A172 (cell line): ENCODE measurements at regions not wholly inside any gene's neighbourhood (a gene's known extent, or its start where the extent isn't known, plus 50 kb on each side); places are given as distances from the start of the nearest gene placed in this dataset.

Source experiments
- DNase-seq: peaks from one replicate; pipeline ENCODE4 v3.0.0-alpha.2; 2015; ENCODE audit warnings: low spot score

DNA sequence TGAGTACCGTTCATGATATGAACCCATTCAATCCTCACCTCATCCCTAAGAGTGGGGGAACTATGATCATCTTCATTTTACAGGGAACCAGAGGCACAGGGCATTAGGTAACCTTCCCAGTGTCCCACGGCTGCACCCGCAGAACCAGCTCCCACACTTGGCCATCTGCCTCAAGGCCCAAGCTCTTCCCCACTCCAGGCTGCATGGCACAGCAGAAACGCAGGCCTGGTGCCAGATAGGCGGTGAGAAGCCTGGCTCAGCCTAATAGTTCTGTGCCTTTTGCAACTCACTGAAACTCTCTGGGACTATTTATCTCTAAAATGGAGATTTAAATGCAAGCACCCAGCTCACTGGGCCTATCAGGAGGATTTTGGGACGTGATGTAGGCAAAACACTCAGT lies 90.8 kb upstream of the ZNF618 start:
- no peak for DNase-seq

DNA sequence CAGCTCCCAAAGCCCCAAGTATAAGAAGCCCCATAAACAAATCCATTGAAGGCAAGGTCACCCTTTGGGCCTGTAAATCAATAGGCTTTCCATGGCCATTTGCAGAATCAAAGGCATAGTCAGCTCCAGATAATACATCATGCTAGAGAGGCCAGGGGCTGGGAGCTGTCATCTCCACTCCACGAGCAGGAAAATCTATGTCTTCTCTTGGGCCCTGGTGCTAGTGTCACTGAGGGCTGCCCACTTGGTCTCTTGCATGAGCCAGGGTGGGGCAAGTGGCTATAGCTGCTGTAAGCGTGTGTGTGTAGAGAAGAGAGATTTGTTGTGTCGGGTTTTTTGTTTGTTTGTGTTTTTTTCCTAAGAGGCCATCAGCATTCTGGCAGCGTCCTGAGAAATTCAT lies 90.0 kb upstream of the ZNF618 start:
- no peak for DNase-seq

DNA sequence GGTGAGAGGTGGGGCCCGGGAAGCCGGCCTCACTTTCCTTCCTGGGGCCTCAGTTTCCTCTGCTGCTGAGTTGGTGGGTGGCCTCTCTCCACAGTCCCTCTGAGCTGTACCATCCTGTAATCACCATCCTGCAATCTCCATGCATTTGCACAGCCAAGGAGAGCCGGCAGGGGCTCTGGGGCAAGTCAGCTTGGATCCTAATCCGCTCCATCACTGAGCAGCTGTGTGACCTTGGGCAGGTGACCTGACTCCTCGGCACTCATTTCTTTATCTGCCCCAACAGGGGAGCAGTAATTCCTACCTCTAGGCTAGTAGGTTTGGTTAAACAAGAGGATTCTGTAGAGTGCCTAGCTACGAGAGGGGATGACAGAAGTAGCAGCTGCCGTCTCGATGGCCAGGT lies 88.2 kb upstream of the ZNF618 start:
- no peak for DNase-seq

DNA sequence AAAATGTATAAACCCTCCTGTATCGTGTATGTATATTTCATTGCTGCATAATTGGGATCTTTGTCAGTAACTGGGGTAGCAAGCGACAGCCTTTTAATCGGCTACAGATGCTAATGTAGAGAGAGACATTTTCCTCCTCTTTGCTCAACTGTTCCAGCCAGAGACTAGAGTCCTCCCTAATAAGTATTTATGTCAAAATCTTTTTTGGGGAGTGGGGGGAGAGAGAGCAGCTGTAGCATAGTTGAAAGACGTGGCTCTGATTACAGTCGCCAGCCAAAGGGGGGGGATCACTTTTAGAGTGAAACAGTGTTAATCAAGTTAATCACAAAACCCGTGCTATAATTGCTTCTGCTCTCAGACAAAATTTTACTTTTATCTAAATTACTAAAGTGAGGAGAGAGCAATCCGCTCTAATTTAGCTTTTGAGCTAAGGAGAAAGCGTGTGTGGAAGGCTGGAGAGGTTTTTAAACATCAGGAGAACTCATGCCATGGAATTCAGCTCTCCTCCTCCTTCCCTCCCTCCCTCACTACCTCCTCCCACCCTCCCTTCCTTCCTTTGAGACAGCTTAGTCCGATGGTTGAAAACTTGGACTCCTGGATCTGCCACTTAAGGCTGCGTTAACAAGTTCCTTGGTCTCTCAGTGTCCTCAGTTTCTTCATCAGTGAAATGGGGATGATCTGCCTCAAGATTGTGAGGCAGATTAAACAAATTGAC lies 87.3 kb upstream of the ZNF618 start:
- DNase-seq = no peak

DNA sequence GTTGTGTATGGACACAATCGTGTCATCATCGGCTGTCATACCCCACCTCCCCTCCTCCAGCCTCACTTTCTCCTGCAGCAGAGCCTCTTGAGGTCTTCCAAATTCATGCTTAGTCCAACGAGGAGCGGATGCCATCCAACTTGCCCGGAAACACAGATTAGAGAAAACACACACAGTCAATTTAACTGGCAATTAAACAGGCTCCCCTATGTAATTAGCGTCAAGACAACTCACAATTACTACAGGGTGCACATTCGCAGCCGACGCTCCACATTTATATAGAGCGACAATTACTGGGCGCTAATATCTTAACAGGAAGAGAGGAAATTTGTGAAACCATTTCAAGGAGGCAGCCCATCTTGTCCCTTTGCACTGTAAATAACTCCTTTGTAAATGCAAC lies 86.0 kb upstream of the ZNF618 start:
- DNase-seq = no peak

DNA sequence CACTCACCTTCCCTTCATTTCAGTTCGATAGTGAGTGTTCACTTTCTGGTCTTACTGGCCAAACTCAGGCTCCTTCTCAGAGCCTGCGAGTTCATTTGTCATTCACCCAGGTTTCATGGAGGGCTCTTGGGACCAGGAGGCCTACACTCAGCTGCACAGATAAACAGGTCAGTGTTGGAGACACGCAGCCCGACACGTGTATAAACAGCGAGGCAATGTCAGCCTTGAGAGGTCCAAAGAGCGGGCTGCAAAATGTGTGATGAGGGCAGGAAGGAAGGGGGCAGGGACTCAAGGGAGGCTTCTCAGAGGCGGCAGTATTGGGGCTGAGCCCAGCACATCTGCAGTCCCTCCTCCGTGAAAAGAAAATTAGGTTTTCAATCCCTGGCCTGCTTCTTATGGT lies 82.6 kb upstream of the ZNF618 start:
- no peak for DNase-seq

DNA sequence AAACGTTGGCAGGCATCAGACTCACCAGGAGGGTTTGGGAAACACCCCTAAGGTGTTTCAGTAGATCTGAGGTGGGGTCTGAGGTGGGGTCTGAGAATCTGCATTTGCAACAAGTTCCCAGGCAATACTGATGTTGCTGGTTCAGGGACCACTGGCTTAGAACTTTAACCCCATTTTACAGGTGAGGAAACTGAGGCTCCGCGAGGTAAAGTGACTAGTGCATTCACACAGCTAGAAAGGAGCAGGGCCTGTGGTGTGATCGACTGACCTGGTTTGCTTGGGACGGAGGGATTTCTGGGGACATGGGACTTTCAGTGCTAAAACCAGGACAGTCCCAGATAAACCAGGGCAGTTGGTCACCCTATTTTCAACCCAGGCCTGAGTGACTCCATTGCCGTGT lies 81.4 kb upstream of the ZNF618 start:
- no peak for DNase-seq

DNA sequence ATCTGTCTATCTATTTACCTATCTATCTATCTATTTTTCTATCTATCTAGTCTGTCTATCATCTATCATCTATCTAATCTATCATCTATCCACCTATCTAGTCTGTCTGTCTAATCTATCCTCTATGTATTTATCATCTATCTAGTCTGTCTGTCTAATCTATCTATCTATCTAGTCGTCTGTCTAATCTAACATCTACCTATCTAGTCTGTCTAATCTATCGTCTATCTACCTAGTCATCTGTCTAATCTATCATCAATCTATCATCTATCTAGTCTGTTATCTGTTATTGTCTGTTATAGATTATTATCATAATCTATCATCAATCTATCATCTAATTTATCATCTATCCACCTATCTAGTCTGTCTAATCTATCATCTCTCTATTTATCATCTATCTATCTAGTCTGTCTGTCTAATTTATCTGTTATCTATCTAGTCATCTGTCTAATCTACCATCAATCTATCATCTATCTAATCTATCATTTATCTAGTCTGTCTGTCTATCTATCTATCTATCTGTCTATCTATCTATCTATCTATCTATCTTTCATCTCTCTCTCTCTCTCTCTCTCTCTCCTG lies 80.2 kb upstream of the ZNF618 start:
- no peak for DNase-seq

DNA sequence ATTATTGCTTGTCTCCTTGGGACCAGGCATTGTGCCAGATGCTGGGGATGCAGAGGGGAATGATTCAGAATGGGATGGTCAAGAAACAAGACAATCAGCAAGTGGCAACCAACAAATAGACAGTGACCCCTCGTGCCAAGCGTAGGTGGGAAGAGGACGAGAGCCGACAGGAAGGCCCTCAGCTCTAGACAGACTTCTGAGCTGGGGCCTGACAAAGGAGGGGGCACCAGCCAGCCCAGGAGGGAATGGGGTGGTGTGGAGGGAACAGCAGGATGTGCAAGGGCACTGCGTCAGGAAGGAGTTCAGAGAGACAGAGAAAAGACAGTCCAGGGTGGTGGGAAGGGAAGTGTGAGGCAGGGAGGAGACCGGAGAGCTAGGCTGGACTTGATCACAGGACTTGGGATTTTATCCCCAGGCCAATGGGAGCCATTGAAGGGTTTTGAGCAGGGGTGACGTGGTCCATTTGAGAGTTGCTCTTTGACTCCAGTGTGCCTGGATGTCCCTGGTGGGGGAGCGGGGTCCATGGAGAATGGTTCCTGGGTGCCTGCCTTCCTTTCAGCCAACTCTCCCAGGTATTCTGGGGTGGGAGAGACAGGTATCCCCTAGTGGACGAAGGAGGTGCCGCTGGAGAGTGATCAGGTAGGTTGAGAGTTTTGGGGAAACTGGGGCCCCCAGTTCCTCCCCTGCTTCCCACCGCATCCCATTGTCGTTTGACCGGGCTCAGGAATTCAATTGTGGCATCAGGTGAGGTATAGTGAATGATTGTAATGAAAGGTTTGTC lies 79.3 kb upstream of the ZNF618 start:
- DNase-seq = no peak

DNA sequence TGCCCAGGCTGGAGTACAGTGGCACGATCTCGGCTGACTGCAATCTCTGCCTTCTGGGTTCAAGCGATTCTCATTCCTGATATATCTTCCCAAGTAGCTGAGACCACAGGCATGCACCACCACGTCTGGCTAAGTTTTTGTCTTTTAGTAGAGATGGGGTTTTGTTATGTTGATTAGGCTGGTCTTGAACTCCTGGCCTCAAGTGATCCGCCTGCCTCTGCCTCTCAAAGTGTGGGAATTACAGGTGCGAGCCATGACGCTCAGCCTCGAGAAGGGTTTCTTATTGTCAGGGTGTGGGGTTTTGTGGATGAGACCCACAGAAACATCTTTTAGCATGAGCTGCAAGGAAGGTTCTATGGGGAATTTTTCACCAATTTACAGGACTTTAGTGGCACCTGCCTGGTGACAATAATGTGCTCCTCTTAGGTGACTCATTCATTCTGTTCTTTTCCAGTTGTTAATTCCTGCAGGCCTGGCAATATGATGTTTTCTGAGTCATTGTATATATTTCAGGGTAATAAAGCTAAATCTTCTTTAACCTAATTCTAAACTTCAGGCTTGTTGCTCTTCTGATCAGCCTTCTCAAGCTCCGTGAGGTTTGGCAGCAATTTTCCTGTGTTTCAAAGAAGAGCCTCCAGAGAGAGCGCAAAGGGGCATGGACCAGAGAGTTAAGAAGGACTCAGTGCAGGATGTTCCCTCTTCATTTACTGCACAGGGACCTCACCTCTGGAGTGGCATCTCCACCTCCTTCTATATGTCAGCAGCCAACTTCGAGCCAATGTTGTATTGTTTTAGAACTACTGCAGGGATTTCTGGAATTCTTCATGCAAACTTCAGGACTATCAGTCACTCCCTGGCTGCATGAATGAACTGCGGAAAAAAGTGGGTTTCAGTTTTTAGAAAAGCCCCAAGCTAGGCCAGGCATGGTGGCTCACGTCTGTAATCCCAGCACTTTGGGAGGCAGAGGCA lies 77.8 kb upstream of the ZNF618 start:
- peak; percentile 23 for DNase-seq

DNA sequence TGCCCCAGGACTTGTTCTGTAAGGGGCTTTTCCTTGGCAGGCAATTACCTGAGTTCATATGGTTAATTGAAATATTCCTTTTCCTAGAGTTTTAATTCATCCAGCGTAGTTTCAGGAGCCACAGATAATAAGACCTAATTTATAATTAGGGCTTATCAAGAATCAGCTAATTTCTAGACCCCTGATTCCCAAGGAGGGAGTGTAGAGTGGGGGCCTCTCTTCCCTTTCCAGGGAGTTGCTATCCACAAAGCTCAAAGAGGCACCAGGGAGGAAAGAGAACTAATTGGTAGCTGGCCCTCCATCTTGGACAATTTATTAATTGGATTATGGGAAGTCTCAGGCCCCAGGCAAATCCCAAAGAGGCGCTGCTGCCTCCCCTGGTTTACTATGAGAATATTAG lies 75.8 kb upstream of the ZNF618 start:
- DNase-seq = no peak

DNA sequence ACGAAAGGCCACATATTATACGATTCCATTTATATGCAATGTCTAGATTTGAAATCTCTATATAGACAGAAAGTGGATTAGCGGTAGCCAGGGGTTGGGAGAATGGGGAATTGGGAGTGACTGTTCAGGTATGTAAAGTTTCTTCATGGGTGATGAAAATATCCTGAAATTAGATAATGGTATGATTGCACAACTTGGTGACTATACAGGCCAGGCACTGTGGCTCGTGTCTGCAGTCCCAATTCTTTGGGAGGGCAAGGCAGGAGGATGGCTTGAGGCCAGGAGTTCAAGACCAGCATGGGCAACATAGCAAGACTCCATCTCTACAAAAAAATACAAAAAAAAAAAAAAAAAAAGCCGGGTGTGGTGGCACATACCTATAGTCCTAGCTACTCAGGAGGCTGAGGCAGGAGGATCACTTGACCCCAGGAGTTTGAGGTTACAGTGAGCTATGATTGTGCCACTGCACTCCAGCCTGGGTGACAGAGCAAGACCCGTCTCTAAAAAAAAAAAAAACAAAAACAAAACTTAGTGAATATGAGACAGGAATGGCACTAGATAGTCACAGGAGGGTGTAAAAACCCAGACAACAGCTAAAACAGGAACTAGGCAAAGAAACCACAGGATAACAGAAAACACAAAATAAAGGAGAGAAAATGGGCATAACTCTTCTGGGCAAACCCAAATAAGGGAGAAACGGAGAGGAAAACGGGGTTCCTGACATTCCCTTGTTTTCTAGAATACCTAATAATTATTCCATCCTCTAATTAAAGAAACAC lies 72.1 kb upstream of the ZNF618 start:
- DNase-seq = no peak

DNA sequence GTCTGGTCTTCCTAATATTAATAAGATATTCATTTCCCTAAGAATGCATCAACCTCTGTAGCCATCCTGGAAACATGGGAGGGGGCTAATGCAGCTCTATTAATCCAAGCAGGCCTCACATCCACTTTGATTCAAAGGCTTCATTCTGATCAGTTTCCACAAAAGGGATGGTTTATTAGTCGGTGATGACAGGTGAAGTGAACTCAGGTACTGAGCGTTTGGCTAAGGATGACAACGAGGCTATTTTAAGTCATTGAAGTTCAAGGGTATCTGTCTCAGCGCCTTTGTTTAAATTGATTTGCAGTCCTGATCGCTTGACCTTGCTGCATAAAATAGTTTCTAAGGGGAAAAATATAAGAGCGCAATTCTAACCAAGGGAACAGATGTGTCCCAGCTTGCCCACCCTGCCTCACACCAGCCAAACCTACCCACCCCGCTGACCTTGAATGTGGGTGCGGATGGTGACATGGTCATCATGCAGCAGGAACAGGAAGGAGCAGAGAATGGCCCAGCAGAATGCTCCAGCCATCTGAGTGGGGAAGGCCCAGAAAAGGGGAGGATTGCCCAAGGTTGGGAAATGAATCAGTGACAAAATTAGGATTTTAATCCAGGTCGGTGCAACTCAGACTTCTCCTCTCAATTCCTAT lies 70.5 kb upstream of the ZNF618 start:
- DNase-seq = no peak

DNA sequence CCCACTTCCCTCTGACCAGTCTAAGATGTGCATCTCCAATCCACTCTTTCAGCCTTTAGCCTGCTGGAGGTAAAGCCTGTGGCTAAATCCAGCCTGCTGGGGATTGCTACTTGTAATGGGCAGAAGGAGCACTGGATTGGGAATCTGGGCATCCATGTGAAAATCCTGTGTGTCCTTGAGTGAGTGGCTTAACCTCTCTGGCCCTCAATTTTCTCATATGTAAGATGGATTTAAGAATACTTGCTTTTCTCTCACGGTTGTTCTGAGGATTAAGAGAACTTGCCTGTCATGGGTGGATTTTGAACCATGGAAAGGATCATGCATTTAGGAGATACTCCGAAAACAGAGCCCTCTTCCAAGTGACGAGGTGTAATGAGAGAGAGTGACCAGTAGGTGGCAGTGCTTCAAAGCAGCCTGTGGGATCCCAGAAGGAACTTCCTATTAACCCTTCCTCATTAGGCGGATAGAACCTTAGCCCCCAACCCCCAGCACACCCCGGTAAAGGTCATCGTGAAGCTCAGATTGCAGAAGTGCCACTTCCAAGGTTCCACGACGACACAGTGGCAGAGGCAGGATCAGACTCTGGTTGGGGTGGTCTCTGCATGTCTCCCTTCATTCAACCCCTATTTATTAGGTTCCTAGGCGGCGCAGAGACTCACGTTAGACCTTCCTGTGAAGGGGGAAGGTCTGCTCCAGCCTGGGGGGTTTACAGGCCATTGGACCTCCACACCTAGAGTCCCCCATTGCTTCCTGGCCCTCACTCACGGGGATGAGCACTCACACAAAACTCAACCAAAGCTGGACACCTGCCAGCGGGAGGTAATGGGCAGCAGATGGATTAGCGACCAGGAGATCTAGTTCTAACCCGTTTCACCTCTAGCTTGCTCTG lies 68.7 kb upstream of the ZNF618 start:
- peak; percentile 40 for DNase-seq

DNA sequence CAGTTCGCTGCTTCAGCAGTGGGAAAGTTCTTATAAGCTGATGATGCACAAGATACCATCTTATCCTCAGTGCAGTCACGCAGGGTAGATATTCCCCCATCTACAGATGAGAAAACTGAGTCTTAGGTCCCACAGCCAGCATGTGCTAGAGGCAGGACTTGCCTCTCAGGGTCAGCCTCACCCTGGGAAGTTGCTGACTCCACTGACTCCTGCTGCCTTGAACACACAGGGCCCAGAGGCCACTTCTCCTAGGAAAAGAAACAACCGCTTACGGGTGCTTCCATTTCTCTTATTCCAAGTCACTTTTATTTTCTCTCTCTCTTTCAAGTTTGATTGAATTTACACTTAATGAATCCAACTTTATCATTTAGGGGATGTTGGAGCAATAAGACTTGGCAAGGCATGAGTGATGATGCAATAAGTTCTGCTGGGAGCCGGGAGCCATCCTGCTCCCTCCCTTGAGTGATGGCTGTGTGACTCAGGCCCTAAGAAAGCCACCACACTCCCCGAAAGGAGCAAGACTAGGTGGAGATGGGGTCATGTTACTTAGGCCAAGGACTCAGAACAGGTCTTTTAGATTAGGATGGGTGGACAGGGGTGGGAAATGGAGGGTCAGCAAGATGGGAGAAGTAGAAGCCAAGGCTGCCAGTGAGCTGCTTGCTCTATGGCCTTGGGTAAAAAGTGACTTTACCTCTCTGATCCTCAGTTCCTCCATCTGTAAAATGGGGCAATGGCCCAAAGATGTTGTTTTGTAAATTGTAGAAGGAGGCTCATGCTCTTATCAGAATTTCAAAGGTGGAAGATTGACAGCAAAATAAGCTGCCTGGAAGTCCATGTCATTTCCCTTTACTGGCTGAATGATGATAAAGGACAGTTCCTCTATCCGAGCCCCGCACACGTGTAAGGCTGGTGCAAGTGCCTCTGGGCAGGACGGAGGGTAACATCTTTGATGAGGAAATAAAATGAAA lies 67.4 kb upstream of the ZNF618 start:
- peak; percentile 73 for DNase-seq

DNA sequence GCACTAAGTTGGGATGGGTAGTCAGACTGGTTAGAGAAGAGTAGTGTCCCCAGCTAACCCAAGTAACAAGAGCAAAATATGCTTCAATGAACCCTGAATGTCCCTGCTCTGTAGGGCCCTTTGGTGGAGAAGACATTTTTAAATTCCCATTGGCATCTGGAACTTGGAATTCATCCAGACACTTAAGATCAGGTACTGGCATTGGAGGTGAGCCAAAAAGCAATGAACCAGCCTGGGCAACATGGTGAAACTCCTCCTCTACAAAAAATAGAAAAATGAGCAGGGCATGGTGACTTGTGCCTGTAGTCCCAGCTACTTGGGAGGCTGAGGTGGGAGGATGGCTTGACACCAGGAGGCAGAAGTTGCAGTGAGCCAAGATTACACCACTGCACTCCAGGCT lies 58.9 kb upstream of the ZNF618 start:
- no peak for DNase-seq

DNA sequence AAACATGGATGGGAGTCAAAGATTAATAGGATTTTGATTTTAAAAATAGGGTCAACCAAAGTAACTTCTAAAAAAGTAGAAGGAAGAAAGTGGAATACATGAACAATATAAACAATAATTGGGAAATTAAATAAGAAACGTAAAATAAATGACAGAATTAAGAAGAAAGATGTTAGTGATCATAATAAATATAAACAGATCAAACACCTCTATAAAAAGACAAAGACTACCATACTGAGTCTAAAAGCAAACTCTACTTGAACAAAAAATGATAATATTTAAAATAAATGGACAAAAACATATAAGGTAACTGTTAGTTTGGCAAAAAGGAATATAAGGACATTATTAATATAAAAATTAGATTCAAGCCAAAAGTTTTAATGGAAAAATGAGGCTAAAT lies 57.7 kb upstream of the ZNF618 start:
- DNase-seq = no peak

DNA sequence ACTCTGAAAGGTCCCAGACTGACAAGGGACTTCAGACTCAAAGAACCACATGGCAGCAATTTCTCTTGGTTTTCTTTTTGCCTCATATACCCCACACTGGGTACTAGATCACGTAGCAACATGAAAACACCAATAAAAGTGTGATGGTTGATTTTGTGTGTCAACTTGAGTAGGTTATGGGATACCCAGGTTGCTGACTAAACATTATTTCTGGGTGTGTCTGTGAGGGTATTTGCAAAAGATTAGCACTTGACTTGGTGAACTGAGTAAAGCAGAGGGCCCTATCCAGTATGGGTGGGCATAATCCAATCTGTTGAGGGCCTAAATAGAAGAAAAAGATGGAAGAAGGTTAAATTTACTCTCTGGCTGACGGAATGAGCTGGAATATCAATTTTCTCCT lies 53.8 kb upstream of the ZNF618 start:
- no peak for DNase-seq

DNA sequence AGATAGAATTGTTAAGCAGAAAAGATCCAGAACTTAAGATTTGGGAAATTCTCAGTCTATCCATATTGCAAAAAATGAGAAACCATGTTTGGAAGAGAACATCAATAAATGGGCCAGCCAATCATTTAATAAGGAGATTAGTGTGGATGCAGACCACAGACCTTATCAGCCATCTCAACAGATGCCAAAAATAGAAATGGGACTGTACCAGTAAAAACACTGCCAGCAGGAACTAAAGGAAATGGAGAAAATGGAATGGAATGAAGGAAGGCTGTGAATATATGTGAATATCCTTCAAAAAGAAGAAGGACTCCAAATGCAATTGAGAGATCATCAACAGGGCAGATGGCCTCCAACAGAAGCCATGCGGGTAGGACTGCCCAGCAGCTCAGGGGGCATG lies 52.7 kb upstream of the ZNF618 start:
- no peak for DNase-seq
